ENCODE measurements at regions not wholly inside any gene's neighbourhood (a gene's known extent, or its start where the extent isn't known, plus 50 kb on each side); places are given as distances from the start of the nearest gene placed in this dataset.

GRCh38 chr12:18823461-18823860, 85.5 kb downstream of the CAPZA3 start:
- WGBS, 5 donors, result 94 to 100% (median 97%) methylated on average over 1 of the region's 1 CpG
- H3K9me3 ChIP-seq, result peaks cover 0 to 3% (median 1%) of the 10 kb centered on the region in 4 donors
- H3K4me3 ChIP-seq, result no peak overlapping the region
- no peaks in the 10 kb centered on the region for H3K27me3 ChIP-seq
- intact Hi-C loops (cut with DNase I; ENCODE audit: low total_unique reads), result no loop called here
- H3K4me1 ChIP-seq, result no peaks in the 10 kb centered on the region
- TF ChIP-seq EP300 (IDR thresholded peaks at IDR 0.05) (no peak), POLR2AphosphoS5 (IDR thresholded peaks at IDR 0.05) (no peak), POLR2A (IDR thresholded peaks at IDR 0.05) (no peak), CTCF (IDR thresholded peaks at IDR 0.05) (no peak)
- no peak for DNase-seq
- no peak overlapping the region for H3K27ac ChIP-seq
- no peaks in the 10 kb centered on the region for H3K36me3 ChIP-seq

- 67 to 82% (median 73%) methylated on average over 11 of the region's 11 CpGs for WGBS, 5 donors
- intact Hi-C loops (cut with DNase I; ENCODE audit: low total_unique reads), result no loop called here
- TF ChIP-seq EP300 (IDR thresholded peaks at IDR 0.05), result no peak
- no peak for TF ChIP-seq CTCF (IDR thresholded peaks at IDR 0.05)
- TF ChIP-seq POLR2AphosphoS5 (IDR thresholded peaks at IDR 0.05), result no peak
- TF ChIP-seq POLR2A (IDR thresholded peaks at IDR 0.05), result no peak
- no peaks in the 10 kb centered on the region for H3K4me1 ChIP-seq
- no peaks in the 10 kb centered on the region for H3K36me3 ChIP-seq
- H3K27ac ChIP-seq, result no peak overlapping the region
- no peak for DNase-seq
- peaks cover 0 to 10% (median 5%) of the 10 kb centered on the region in 4 donors for H3K9me3 ChIP-seq
- no peak overlapping the region for H3K4me3 ChIP-seq
- no peaks in the 10 kb centered on the region for H3K27me3 ChIP-seq
These were observed 86.4 kb downstream of the CAPZA3 start for GRCh38 chr12:18824287-18824686.

- 85 to 93% (median 91%) methylated on average over 2 of the region's 2 CpGs for WGBS, 5 donors
- Histone ChIP-seq H3K4me1 (no peaks in the 10 kb centered on the region), H3K4me3 (no peak overlapping the region), H3K36me3 (no peaks in the 10 kb centered on the region), H3K9me3 (peaks cover 0 to 10% (median 5%) of the 10 kb centered on the region in 4 donors), H3K27me3 (no peaks in the 10 kb centered on the region), H3K27ac (no peak overlapping the region)
- no peak for DNase-seq
- no peak for TF ChIP-seq POLR2AphosphoS5 (IDR thresholded peaks at IDR 0.05)
- TF ChIP-seq POLR2A (IDR thresholded peaks at IDR 0.05), result no peak
- TF ChIP-seq CTCF (IDR thresholded peaks at IDR 0.05), result no peak
- no peak for TF ChIP-seq EP300 (IDR thresholded peaks at IDR 0.05)
- intact Hi-C loops (cut with DNase I; ENCODE audit: low total_unique reads), result no loop called here
These were observed 87.2 kb downstream of the CAPZA3 start for GRCh38 chr12:18825138-18825537.

GRCh38 chr12:18827913-18828312, 90.0 kb downstream of the CAPZA3 start:
- WGBS, 5 donors, result 82 to 92% (median 90%) methylated on average over 2 of the region's 2 CpGs

More at GRCh38 chr12:18827913-18828312, 90.0 kb downstream of the CAPZA3 start:
- no peaks in the 10 kb centered on the region for H3K4me1 ChIP-seq
- H3K9me3 ChIP-seq, result peaks cover 0 to 10% (median 5%) of the 10 kb centered on the region in 4 donors
- H3K4me3 ChIP-seq, result no peak overlapping the region
- no peak for DNase-seq
- no peaks in the 10 kb centered on the region for H3K36me3 ChIP-seq
- H3K27ac ChIP-seq, result no peak overlapping the region
- TF ChIP-seq POLR2AphosphoS5 (IDR thresholded peaks at IDR 0.05) (no peak), POLR2A (IDR thresholded peaks at IDR 0.05) (no peak), CTCF (IDR thresholded peaks at IDR 0.05) (no peak), EP300 (IDR thresholded peaks at IDR 0.05) (no peak)
- intact Hi-C loops (cut with DNase I; ENCODE audit: low total_unique reads), result no loop called here
- H3K27me3 ChIP-seq, result no peaks in the 10 kb centered on the region

All from stomach (tissue), 8 donors.